ENCODE measurements at regions not wholly inside any gene's neighbourhood (a gene's known extent, or its start where the extent isn't known, plus 50 kb on each side); places are given as distances from the start of the nearest gene placed in this dataset.

- CTCF ChIA-PET: no interaction called here
- Histone ChIP-seq H3K4me1 (ENCODE audit: control extremely low read depth in 1 of 4, control insufficient read depth in 4 of 4, insufficient read depth in 4 of 4, low read length in 3 of 4) (no peaks in the 10 kb centered on the region), H3K36me3 (ENCODE audit: control insufficient read depth in 4 of 4, insufficient read depth in 4 of 4, low read length in 3 of 4) (no peaks in the 10 kb centered on the region), H3K27ac (ENCODE audit: insufficient read depth in 1 of 2, low read depth in 1 of 2, low read length in 2 of 2, poor library complexity in 1 of 2, severe bottlenecking in 2 of 2) (no peak overlapping the region), H3K9me3 (ENCODE audit: control extremely low read depth in 1 of 5, control insufficient read depth in 4 of 5, insufficient read depth in 2 of 5, low read depth in 1 of 5, low read length in 4 of 5) (no peaks in the 10 kb centered on the region), H3K4me3 (ENCODE audit: control insufficient read depth in 1 of 7, extremely low read depth in 1 of 7, insufficient read depth in 4 of 7, low read depth in 2 of 7, low read length in 6 of 7) (no peak overlapping the region), H3K27me3 (replicated peaks in 2 of 5; ENCODE audit: control insufficient read depth in 4 of 5, insufficient read depth in 5 of 5, low read length in 4 of 5) (no peaks in the 10 kb centered on the region)
- POLR2A ChIA-PET: no interaction called here
- 87% methylated on average over 2 of the region's 2 CpGs for WGBS (ENCODE audit: insufficient coverage)
- no peak for DNase-seq
These were observed 501.0 kb downstream of the PPARGC1A start for GRCh38 chr4:23388699-23389395.

- no peak for DNase-seq
- no peaks in the 10 kb centered on the region for H3K36me3 ChIP-seq (ENCODE audit: control insufficient read depth in 4 of 4, insufficient read depth in 4 of 4, low read length in 3 of 4)
- no peaks in the 10 kb centered on the region for H3K27me3 ChIP-seq (replicated peaks in 2 of 5; ENCODE audit: control insufficient read depth in 4 of 5, insufficient read depth in 5 of 5, low read length in 4 of 5)
- no peak overlapping the region for H3K4me3 ChIP-seq (ENCODE audit: control insufficient read depth in 1 of 7, extremely low read depth in 1 of 7, insufficient read depth in 4 of 7, low read depth in 2 of 7, low read length in 6 of 7)
- no peaks in the 10 kb centered on the region for H3K4me1 ChIP-seq (ENCODE audit: control extremely low read depth in 1 of 4, control insufficient read depth in 4 of 4, insufficient read depth in 4 of 4, low read length in 3 of 4)
- POLR2A ChIA-PET: no interaction called here
- 90% methylated on average over 2 of the region's 6 CpGs for WGBS (ENCODE audit: insufficient coverage)
- H3K9me3 ChIP-seq (ENCODE audit: control extremely low read depth in 1 of 5, control insufficient read depth in 4 of 5, insufficient read depth in 2 of 5, low read depth in 1 of 5, low read length in 4 of 5): no peaks in the 10 kb centered on the region
- no peak overlapping the region for H3K27ac ChIP-seq (ENCODE audit: insufficient read depth in 1 of 2, low read depth in 1 of 2, low read length in 2 of 2, poor library complexity in 1 of 2, severe bottlenecking in 2 of 2)
- CTCF ChIA-PET: no interaction called here
These were observed 501.6 kb downstream of the PPARGC1A start for GRCh38 chr4:23388255-23388654.

GRCh38 chr4:23384741-23385140 is 505.1 kb downstream of the PPARGC1A start:
- no peaks in the 10 kb centered on the region for H3K9me3 ChIP-seq (ENCODE audit: control extremely low read depth in 1 of 5, control insufficient read depth in 4 of 5, insufficient read depth in 2 of 5, low read depth in 1 of 5, low read length in 4 of 5)
- H3K27me3 ChIP-seq (replicated peaks in 2 of 5; ENCODE audit: control insufficient read depth in 4 of 5, insufficient read depth in 5 of 5, low read length in 4 of 5): no peaks in the 10 kb centered on the region
- DNase-seq: no peak
- no peak overlapping the region for H3K4me3 ChIP-seq (ENCODE audit: control insufficient read depth in 1 of 7, extremely low read depth in 1 of 7, insufficient read depth in 4 of 7, low read depth in 2 of 7, low read length in 6 of 7)
- POLR2A ChIA-PET: no interaction called here
- H3K27ac ChIP-seq (ENCODE audit: insufficient read depth in 1 of 2, low read depth in 1 of 2, low read length in 2 of 2, poor library complexity in 1 of 2, severe bottlenecking in 2 of 2): no peak overlapping the region
- CTCF ChIA-PET: no interaction called here
- H3K36me3 ChIP-seq (ENCODE audit: control insufficient read depth in 4 of 4, insufficient read depth in 4 of 4, low read length in 3 of 4): no peaks in the 10 kb centered on the region
- no CpG with 5 or more reads among the region's 2 CpGs for WGBS (ENCODE audit: insufficient coverage)
- H3K4me1 ChIP-seq (ENCODE audit: control extremely low read depth in 1 of 4, control insufficient read depth in 4 of 4, insufficient read depth in 4 of 4, low read length in 3 of 4): no peaks in the 10 kb centered on the region

GRCh38 chr4:23382879-23383278 is 507.0 kb downstream of the PPARGC1A start:
- Histone ChIP-seq H3K27me3 (replicated peaks in 2 of 5; ENCODE audit: control insufficient read depth in 4 of 5, insufficient read depth in 5 of 5, low read length in 4 of 5) (no peaks in the 10 kb centered on the region), H3K4me3 (ENCODE audit: control insufficient read depth in 1 of 7, extremely low read depth in 1 of 7, insufficient read depth in 4 of 7, low read depth in 2 of 7, low read length in 6 of 7) (no peak overlapping the region), H3K9me3 (ENCODE audit: control extremely low read depth in 1 of 5, control insufficient read depth in 4 of 5, insufficient read depth in 2 of 5, low read depth in 1 of 5, low read length in 4 of 5) (no peaks in the 10 kb centered on the region), H3K4me1 (ENCODE audit: control extremely low read depth in 1 of 4, control insufficient read depth in 4 of 4, insufficient read depth in 4 of 4, low read length in 3 of 4) (no peaks in the 10 kb centered on the region), H3K36me3 (ENCODE audit: control insufficient read depth in 4 of 4, insufficient read depth in 4 of 4, low read length in 3 of 4) (no peaks in the 10 kb centered on the region), H3K27ac (ENCODE audit: insufficient read depth in 1 of 2, low read depth in 1 of 2, low read length in 2 of 2, poor library complexity in 1 of 2, severe bottlenecking in 2 of 2) (no peak overlapping the region)
- no peak for DNase-seq
- CTCF ChIA-PET: no interaction called here
- POLR2A ChIA-PET: no interaction called here

GRCh38 chr4:23374259-23374658 is 515.6 kb downstream of the PPARGC1A start:
- ChIA-PET CTCF (no interaction called here), POLR2A (no interaction called here)
- Histone ChIP-seq H3K4me1 (ENCODE audit: control extremely low read depth in 1 of 4, control insufficient read depth in 4 of 4, insufficient read depth in 4 of 4, low read length in 3 of 4) (no peaks in the 10 kb centered on the region), H3K27me3 (replicated peaks in 2 of 5; ENCODE audit: control insufficient read depth in 4 of 5, insufficient read depth in 5 of 5, low read length in 4 of 5) (no peaks in the 10 kb centered on the region), H3K27ac (ENCODE audit: insufficient read depth in 1 of 2, low read depth in 1 of 2, low read length in 2 of 2, poor library complexity in 1 of 2, severe bottlenecking in 2 of 2) (no peak overlapping the region), H3K36me3 (ENCODE audit: control insufficient read depth in 4 of 4, insufficient read depth in 4 of 4, low read length in 3 of 4) (no peaks in the 10 kb centered on the region), H3K4me3 (ENCODE audit: control insufficient read depth in 1 of 7, extremely low read depth in 1 of 7, insufficient read depth in 4 of 7, low read depth in 2 of 7, low read length in 6 of 7) (no peak overlapping the region), H3K9me3 (ENCODE audit: control extremely low read depth in 1 of 5, control insufficient read depth in 4 of 5, insufficient read depth in 2 of 5, low read depth in 1 of 5, low read length in 4 of 5) (no peaks in the 10 kb centered on the region)
- no peak for DNase-seq
- 82% methylated on average over 3 of the region's 4 CpGs for WGBS (ENCODE audit: insufficient coverage)

GRCh38 chr4:23373261-23373660 is 516.6 kb downstream of the PPARGC1A start:
- CTCF ChIA-PET: no interaction called here
- DNase-seq: peak in 2 of 3 donors; percentile 15 to 40
- POLR2A ChIA-PET: no interaction called here
- no peaks in the 10 kb centered on the region for H3K36me3 ChIP-seq (ENCODE audit: control insufficient read depth in 4 of 4, insufficient read depth in 4 of 4, low read length in 3 of 4)
- no peak overlapping the region for H3K27ac ChIP-seq (ENCODE audit: insufficient read depth in 1 of 2, low read depth in 1 of 2, low read length in 2 of 2, poor library complexity in 1 of 2, severe bottlenecking in 2 of 2)
- H3K9me3 ChIP-seq (ENCODE audit: control extremely low read depth in 1 of 5, control insufficient read depth in 4 of 5, insufficient read depth in 2 of 5, low read depth in 1 of 5, low read length in 4 of 5): no peaks in the 10 kb centered on the region
- no peaks in the 10 kb centered on the region for H3K27me3 ChIP-seq (replicated peaks in 2 of 5; ENCODE audit: control insufficient read depth in 4 of 5, insufficient read depth in 5 of 5, low read length in 4 of 5)
- H3K4me3 ChIP-seq (ENCODE audit: control insufficient read depth in 1 of 7, extremely low read depth in 1 of 7, insufficient read depth in 4 of 7, low read depth in 2 of 7, low read length in 6 of 7): no peak overlapping the region
- 86% methylated on average over 2 of the region's 2 CpGs for WGBS (ENCODE audit: insufficient coverage)
- no peaks in the 10 kb centered on the region for H3K4me1 ChIP-seq (ENCODE audit: control extremely low read depth in 1 of 4, control insufficient read depth in 4 of 4, insufficient read depth in 4 of 4, low read length in 3 of 4)

- CTCF ChIA-PET: no interaction called here
- 96% methylated on average over 5 of the region's 5 CpGs for WGBS (ENCODE audit: insufficient coverage)
- Histone ChIP-seq H3K4me3 (ENCODE audit: control insufficient read depth in 1 of 7, extremely low read depth in 1 of 7, insufficient read depth in 4 of 7, low read depth in 2 of 7, low read length in 6 of 7) (no peak overlapping the region), H3K36me3 (ENCODE audit: control insufficient read depth in 4 of 4, insufficient read depth in 4 of 4, low read length in 3 of 4) (no peaks in the 10 kb centered on the region), H3K27ac (ENCODE audit: insufficient read depth in 1 of 2, low read depth in 1 of 2, low read length in 2 of 2, poor library complexity in 1 of 2, severe bottlenecking in 2 of 2) (no peak overlapping the region), H3K4me1 (ENCODE audit: control extremely low read depth in 1 of 4, control insufficient read depth in 4 of 4, insufficient read depth in 4 of 4, low read length in 3 of 4) (no peaks in the 10 kb centered on the region), H3K27me3 (replicated peaks in 2 of 5; ENCODE audit: control insufficient read depth in 4 of 5, insufficient read depth in 5 of 5, low read length in 4 of 5) (no peaks in the 10 kb centered on the region), H3K9me3 (ENCODE audit: control extremely low read depth in 1 of 5, control insufficient read depth in 4 of 5, insufficient read depth in 2 of 5, low read depth in 1 of 5, low read length in 4 of 5) (no peaks in the 10 kb centered on the region)
- DNase-seq: no peak
- POLR2A ChIA-PET: no interaction called here
These were observed 518.3 kb downstream of the PPARGC1A start for GRCh38 chr4:23371533-23371932.
